H1 (cell line): ENCODE measurements at regions not wholly inside any gene's neighbourhood (a gene's known extent, or its start where the extent isn't known, plus 50 kb on each side); places are given as distances from the start of the nearest gene placed in this dataset.
"Not testable (repeated sequence)": the region's sequence is repeated elsewhere in the genome, so short reads cannot be mapped to it uniquely, and the experiment has no call there.

Source experiments
- POLR2AphosphoS5 ChIP-seq: IDR thresholded peaks from 2 replicates; pipeline ENCODE4 v1.6.1; 2011; ENCODE audit warnings: low read depth, low read length
- TBP ChIP-seq: IDR thresholded peaks from 2 replicates; pipeline ENCODE4 v1.6.1; 2011; ENCODE audit warnings: low read depth, low read length, improper control_type of control experiment
- ZNF274 ChIP-seq: IDR thresholded peaks from 2 replicates; pipeline ENCODE4 v1.7.0; 2012; ENCODE audit warnings: low read length, borderline replicate concordance; ENCODE audit errors: extremely low read depth

DNA sequence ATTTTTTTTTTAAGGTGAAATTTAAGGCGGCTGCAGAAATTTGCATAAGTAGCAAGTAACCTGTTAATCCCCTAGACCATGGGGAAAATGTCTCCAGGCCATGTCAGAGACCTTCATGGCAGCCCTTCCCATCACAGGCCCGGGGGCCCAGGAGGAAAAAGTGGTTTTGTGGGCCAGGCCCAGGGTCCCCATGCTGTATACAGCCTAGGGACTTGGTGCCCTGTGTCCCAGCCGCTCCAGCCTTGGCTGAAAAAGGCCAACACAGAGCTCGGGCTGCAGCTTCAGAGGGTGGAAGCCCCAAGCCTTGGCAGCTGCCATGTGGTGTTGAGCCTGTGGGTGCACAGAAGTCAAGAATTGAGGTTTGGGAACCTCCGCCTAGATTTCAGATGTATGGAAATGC lies 218.3 kb downstream of the KCNRG start:
- TF ChIP-seq TBP, ZNF274, POLR2AphosphoS5: not testable (repeated sequence)
